SK-N-SH (cell line): ENCODE measurements at regions not wholly inside any gene's neighbourhood (a gene's known extent, or its start where the extent isn't known, plus 50 kb on each side); places are given as distances from the start of the nearest gene placed in this dataset.

Experiments
- CTCF ChIA-PET: fragments of 300-600, 350-600 bp; formaldehyde crosslinking; extraction: SDS; loops from one replicate; lab custom pipeline; 2021; lab: Yijun Ruan, JAX
- POLR2A ChIA-PET: fragments of 350-600 bp; sonication (Branson Sonifier 250); formaldehyde crosslinking; extraction: SDS; loops from one replicate; lab custom pipeline; 2020; ENCODE audit warnings: antibody characterized with exemption, inconsistent platforms; lab: Yijun Ruan, JAX
- DNase-seq: peaks from one replicate; pipeline ENCODE4 v3.0.0; 2012
- H2AFZ ChIP-seq: fragments of 200-600 bp; sonication (generic); 2 replicates; pipeline ENCODE4 v1.8.1; 2016; ENCODE audit warnings: antibody characterized with exemption, mild to moderate bottlenecking, low read depth
- H3F3A ChIP-seq: fragments of 200-600 bp; sonication (generic); replicated peaks from 2 replicates; pipeline ENCODE3; 2016; ENCODE audit warnings: antibody characterized with exemption, mild to moderate bottlenecking; ENCODE audit not compliant: insufficient read depth
- H3K27ac ChIP-seq, 2 experiments: fragments of 200-500 bp in 1 of 2; fragments of 200-600 bp in 1 of 2; sonication (Bioruptor generic) in 1 of 2; sonication (generic), shearing (Covaris generic) in 1 of 2; 2 replicates each; pipeline versions ENCODE4 v1.5.1 to v1.6.1; 2014 to 2016; ENCODE audit warnings: low read depth in 2 of 2, inconsistent platforms in 1 of 2, low read length in 1 of 2, mild to moderate bottlenecking in 1 of 2, mixed read lengths in 1 of 2
- H3K27me3 ChIP-seq: fragments of 200-600 bp; sonication (generic), shearing (Covaris generic); 2 replicates; pipeline ENCODE4 v1.6.1; 2016; ENCODE audit warnings: mixed run types; ENCODE audit not compliant: insufficient read depth
- H3K36me3 ChIP-seq, 2 experiments: fragments of 200-500 bp in 1 of 2; fragments of 200-600 bp in 1 of 2; sonication (Bioruptor generic) in 1 of 2; sonication (generic) in 1 of 2; replicated peaks in 1 of 2; 2 replicates each; pipeline versions ENCODE3 to v1.5.1; 2014 to 2016; ENCODE audit warnings: low read length in 1 of 2, mild to moderate bottlenecking in 1 of 2; ENCODE audit not compliant: insufficient read depth in 2 of 2, control insufficient read depth in 1 of 2
- H3K4me1 ChIP-seq, 2 experiments: fragments of 200-500 bp in 1 of 2; fragments of 200-600 bp in 1 of 2; sonication (Bioruptor generic) in 1 of 2; sonication (generic), shearing (Covaris generic) in 1 of 2; 2 replicates each; pipeline versions ENCODE4 v1.5.1 to v1.6.1; 2014 to 2016; ENCODE audit warnings: low read depth in 1 of 2, low read length in 1 of 2, mixed run types in 1 of 2; ENCODE audit not compliant: insufficient read depth in 2 of 2, control insufficient read depth in 1 of 2
- H3K4me2 ChIP-seq: fragments of 200-600 bp; sonication (generic), shearing (Covaris generic); 2 replicates; pipeline ENCODE4 v1.6.1; 2017; ENCODE audit warnings: mixed run types
- H3K4me3 ChIP-seq, 2 experiments: fragments of 200-500 bp in 1 of 2; fragments of 200-600 bp in 1 of 2; sonication (Bioruptor generic) in 1 of 2; sonication (generic), shearing (Covaris generic) in 1 of 2; 2 replicates each; pipeline versions ENCODE4 v1.5.1 to v1.8.1; 2014 to 2016; ENCODE audit warnings: low read depth in 2 of 2, inconsistent platforms in 1 of 2, low read length in 1 of 2, mild to moderate bottlenecking in 1 of 2, mixed read lengths in 1 of 2, moderate library complexity in 1 of 2
- H3K79me2 ChIP-seq: fragments of 200-600 bp; sonication (generic); 2 replicates; pipeline ENCODE4 v1.8.1; 2017; ENCODE audit warnings: mild to moderate bottlenecking; ENCODE audit not compliant: insufficient read depth
- H3K9ac ChIP-seq: fragments of 200-600 bp; sonication (generic); 2 replicates; pipeline ENCODE4 v1.6.1; 2017; ENCODE audit warnings: mixed run types
- H3K9me2 ChIP-seq: fragments of 200-600 bp; sonication (generic); 2 replicates; pipeline ENCODE4 v1.6.1; 2017; ENCODE audit warnings: mixed run types
- H3K9me3 ChIP-seq: fragments of 200-600 bp; sonication (generic); 2 replicates; pipeline ENCODE4 v1.6.1; 2017; ENCODE audit warnings: mixed run types, mild to moderate bottlenecking, moderate library complexity
- H4K20me1 ChIP-seq: fragments of 200-600 bp; sonication (generic); 2 replicates; pipeline ENCODE4 v1.6.1; 2017; ENCODE audit warnings: mild to moderate bottlenecking, mixed run types; ENCODE audit not compliant: insufficient read depth
- CHD2 ChIP-seq: fragments of 150-350 bp; IDR thresholded peaks from 2 replicates; pipeline ENCODE4 v1.6.1; 2018; ENCODE audit warnings: low read length; ENCODE audit not compliant: partially characterized antibody
- CTCF ChIP-seq: fragments of 200-600 bp; sonication (generic); IDR thresholded peaks from 2 replicates; pipeline ENCODE4 v1.6.1; 2017; ENCODE audit warnings: antibody characterized with exemption, mild to moderate bottlenecking, moderate library complexity
- EP300 ChIP-seq, 2 experiments: IDR thresholded peaks; 2 replicates each; pipeline versions ENCODE4 v1.4.0 to v1.6.1; 2012; ENCODE audit warnings: borderline replicate concordance in 1 of 2, low read depth in 1 of 2, low read length in 1 of 2
- EZH2phosphoT487 ChIP-seq: fragments of 200-600 bp; sonication (generic); IDR thresholded peaks from 2 replicates; pipeline ENCODE4 v1.6.1; 2017; ENCODE audit warnings: low read depth, mixed run types, mild to moderate bottlenecking, antibody characterized with exemption, moderate library complexity, borderline replicate concordance
- FOSL2 ChIP-seq: IDR thresholded peaks from 2 replicates; pipeline ENCODE4 v1.4.0; 2012; ENCODE audit warnings: low read depth, mild to moderate bottlenecking, moderate library complexity, borderline replicate concordance
- FOXM1 ChIP-seq: IDR thresholded peaks from 2 replicates; pipeline ENCODE4 v1.4.0; 2012; ENCODE audit warnings: low read depth, mild to moderate bottlenecking
- GABPA ChIP-seq: IDR thresholded peaks from 2 replicates; pipeline ENCODE4 v1.4.0; 2012; ENCODE audit warnings: low read depth, mild to moderate bottlenecking
- GATA2 ChIP-seq: sonication (generic); formaldehyde crosslinking; IDR thresholded peaks from 2 replicates; pipeline ENCODE4 v1.5.0; 2020; ENCODE audit warnings: mild to moderate bottlenecking, missing genetic modification reagents
- IRF3 ChIP-seq: fragments of 150-350 bp; IDR thresholded peaks from 2 replicates; pipeline ENCODE4 v1.6.1; 2016; ENCODE audit warnings: mild to moderate bottlenecking, low read depth, low read length
- JUND ChIP-seq: IDR thresholded peaks from 2 replicates; pipeline ENCODE4 v1.4.0; 2012
- MAX ChIP-seq: IDR thresholded peaks from 2 replicates; pipeline ENCODE4 v1.4.0; 2012; ENCODE audit warnings: low read depth
- MEF2A ChIP-seq: IDR thresholded peaks from 2 replicates; pipeline ENCODE4 v1.4.0; 2012; ENCODE audit warnings: low read depth, borderline replicate concordance
- NFIC ChIP-seq: IDR thresholded peaks from 2 replicates; pipeline ENCODE4 v1.4.0; 2012; ENCODE audit warnings: borderline replicate concordance
- NRF1 ChIP-seq: IDR thresholded peaks from 2 replicates; pipeline ENCODE4 v1.6.1; 2012; ENCODE audit warnings: low read depth, mild to moderate bottlenecking, low read length
- PBX3 ChIP-seq: IDR thresholded peaks from 2 replicates; pipeline ENCODE4; 2012
- POLR2AphosphoS5 ChIP-seq: IDR thresholded peaks from 2 replicates; pipeline ENCODE4 v1.6.1; 2012; ENCODE audit warnings: low read depth, low read length
- RAD21 ChIP-seq: IDR thresholded peaks from 2 replicates; pipeline ENCODE4 v1.6.1; 2012; ENCODE audit warnings: mild to moderate bottlenecking, low read length
- RCOR1 ChIP-seq: fragments of 150-350 bp; IDR thresholded peaks from 2 replicates; pipeline ENCODE4 v1.6.1; 2017; ENCODE audit warnings: antibody characterized with exemption, low read length
- REST ChIP-seq: IDR thresholded peaks from 2 replicates; pipeline ENCODE4 v1.6.1; 2012; ENCODE audit warnings: mild to moderate bottlenecking, low read depth, low read length, moderate library complexity
- RXRA ChIP-seq: IDR thresholded peaks from 2 replicates; pipeline ENCODE4 v1.4.0; 2012; ENCODE audit warnings: low read depth, mild to moderate bottlenecking, borderline replicate concordance
- SIN3A ChIP-seq: IDR thresholded peaks from 2 replicates; pipeline ENCODE4 v1.6.1; 2012; ENCODE audit warnings: low read depth, mild to moderate bottlenecking, low read length, moderate library complexity, borderline replicate concordance
- TAF1 ChIP-seq: IDR thresholded peaks from 2 replicates; pipeline ENCODE4 v1.6.1; 2012; ENCODE audit warnings: low read depth, mild to moderate bottlenecking, low read length, moderate library complexity, borderline replicate concordance
- TCF12 ChIP-seq: IDR thresholded peaks from 2 replicates; pipeline ENCODE4 v1.4.0; 2012
- TEAD4 ChIP-seq: IDR thresholded peaks from 2 replicates; pipeline ENCODE4 v1.4.0; 2012; ENCODE audit warnings: mild to moderate bottlenecking, borderline replicate concordance; ENCODE audit not compliant: insufficient read depth
- USF2 ChIP-seq: fragments of 150-350 bp; IDR thresholded peaks from 2 replicates; pipeline ENCODE4 v1.6.1; 2017; ENCODE audit warnings: antibody characterized with exemption, low read length, low read depth, borderline replicate concordance
- YY1 ChIP-seq: IDR thresholded peaks from 2 replicates; pipeline ENCODE4 v1.4.0; 2012; ENCODE audit warnings: low read depth, mild to moderate bottlenecking
- WGBS: methylation state at CpG from one replicate; pipeline ENCODE4 v1.1.6; 2017; ENCODE audit warnings: low lambda C conversion rate; 5-methylcytosine and 5-hydroxymethylcytosine counted together

- H3K36me3 ChIP-seq: no peaks in the 10 kb centered on the region
- H3K27ac ChIP-seq: peak overlapping the region in 1 of 2 experiments; percentile 68; a peak in 2 of 4 replicates
- DNase-seq: peak; percentile 1
- H3K9ac ChIP-seq: no peak overlapping the region
- POLR2A ChIA-PET: no interaction called here
- CTCF ChIA-PET: no interaction called here
- no peaks in the 10 kb centered on the region for H3K27me3 ChIP-seq
- peaks cover 15% of the 10 kb centered on the region for H3F3A ChIP-seq
- H3K4me3 ChIP-seq: no peak overlapping the region
- H3K4me1 ChIP-seq: peaks cover 3 to 10% of the 10 kb centered on the region in 2 experiments; a peak in 3 of 4 replicates
- H2AFZ ChIP-seq: no peak overlapping the region
- 0% methylated on average over 2 of the region's 2 CpGs for WGBS
- no peaks in the 10 kb centered on the region for H3K9me2 ChIP-seq
- H3K4me2 ChIP-seq: peak overlapping the region; percentile 25; the same call in 1 of the 2 replicates
- no peaks in the 10 kb centered on the region for H3K9me3 ChIP-seq
- H3K79me2 ChIP-seq: no peaks in the 10 kb centered on the region
- no peaks in the 10 kb centered on the region for H4K20me1 ChIP-seq
- 0 out of 2 replicates have a peak, but pooled peaks have one; percentile 35 for TF ChIP-seq REST
- TF ChIP-seq EZH2phosphoT487: no peak
- peak; percentile 98 for TF ChIP-seq JUND
- TF ChIP-seq CHD2: no peak
- TF ChIP-seq MAX: peak; percentile 63
- TF ChIP-seq TEAD4: peak; percentile 85
- TF ChIP-seq IRF3: no peak
- peak; percentile 29; the same call in 1 of the 2 replicates for TF ChIP-seq YY1
- peak; percentile 58; the same call in 1 of the 2 replicates for TF ChIP-seq RXRA
- TF ChIP-seq CTCF: no peak
- peak; percentile 99 for TF ChIP-seq TCF12
- TF ChIP-seq EP300 (IDR thresholded peaks at IDR 0.05; ENCODE audit: borderline replicate concordance in 1 of 2, low read depth in 1 of 2, low read length in 1 of 2): peak in 1 of 2 experiments; percentile 96; a peak in 2 of 4 replicates
- peak; percentile 88 for TF ChIP-seq PBX3
- peak; percentile 66; the same call in 1 of the 2 replicates for TF ChIP-seq MEF2A
- TF ChIP-seq GABPA: no peak
- no peak for TF ChIP-seq NRF1
- TF ChIP-seq SIN3A: 0 out of 2 replicates have a peak, but pooled peaks have one; percentile 30
- no peak for TF ChIP-seq RAD21
- TF ChIP-seq FOSL2: peak; percentile 99
- TF ChIP-seq TAF1: no peak
- no peak for TF ChIP-seq USF2
- TF ChIP-seq NFIC: peak; percentile 93
- no peak for TF ChIP-seq RCOR1
- TF ChIP-seq GATA2 (CRISPR knock-in tag): no peak
- peak; percentile 83; the same call in 1 of the 2 replicates for TF ChIP-seq POLR2AphosphoS5
- 0 out of 2 replicates have a peak, but pooled peaks have one; percentile 39 for TF ChIP-seq FOXM1
Observed at GRCh38 chr18:44537526-44537925, 143.2 kb upstream of the SETBP1 start.
